Adrenal gland (tissue), 9 donors: ENCODE measurements at regions not wholly inside any gene's neighbourhood (a gene's known extent, or its start where the extent isn't known, plus 50 kb on each side); places are given as distances from the start of the nearest gene placed in this dataset.

ENCODE experiments used
- DNase-seq, 7 donors: peaks; one replicate each; pipeline ENCODE4 v3.0.0-alpha.2; 2019 to 2020
- H3K27ac ChIP-seq, 5 donors: fragments of 200-600 bp; sonication (generic) in 4 of 5; 1 replicate in 3 of 5; 2 replicates in 2 of 5; pipeline versions ENCODE4 v1.5.1 to v1.8.0; 2016 to 2020; ENCODE audit warnings: mild to moderate bottlenecking in 1 of 5
- H3K27me3 ChIP-seq: fragments of 200-600 bp; 2 replicates; pipeline ENCODE4 v1.8.0; 2021
- H3K36me3 ChIP-seq, 2 donors: fragments of 200-600 bp; replicated peaks in 1 of 2; 1 replicate in 1 of 2; 2 replicates in 1 of 2; pipeline versions ENCODE4 v1.5.1 to v1.8.0; 2018 to 2022
- H3K4me1 ChIP-seq, 2 donors: fragments of 200-600 bp; replicated peaks in 1 of 2; 1 replicate in 1 of 2; 2 replicates in 1 of 2; pipeline versions ENCODE4 v1.5.1 to v1.8.0; 2018 to 2021
- H3K4me3 ChIP-seq, 4 donors: fragments of 200-600 bp; sonication (generic) in 3 of 4; one replicate each; pipeline ENCODE4 v1.5.1; 2016 to 2018
- H3K9me3 ChIP-seq, 3 donors: fragments of 200-600 bp; sonication (generic) in 1 of 3; replicated peaks in 1 of 3; 1 replicate in 2 of 3; 2 replicates in 1 of 3; pipeline versions ENCODE4 v1.5.1 to v1.8.0; 2016 to 2021
- CTCF ChIP-seq, 6 experiments: fragments of 450-650 bp in 4 of 6; fragments of 200-600 bp in 2 of 6; sonication (generic) in 1 of 6; IDR thresholded peaks; 1 replicate in 5 of 6; 2 replicates in 1 of 6; pipeline versions ENCODE4 v1.5.1 to v1.8.0; 2016 to 2021; ENCODE audit warnings: antibody characterized with exemption in 6 of 6, mild to moderate bottlenecking in 2 of 6, moderate library complexity in 1 of 6
- POLR2A ChIP-seq, 2 donors: fragments of 450-650 bp; IDR thresholded peaks; one replicate each; pipeline ENCODE4 v1.6.1; 2017; ENCODE audit warnings: antibody characterized with exemption in 2 of 2, mild to moderate bottlenecking in 2 of 2, moderate library complexity in 1 of 2
- WGBS, 4 donors: extraction: QIAGEN DNeasy Blood & Tissue Kit in 2 of 4; methylation state at CpG; one replicate each; pipeline versions ENCODE4 v1.1.5 to v1.1.7; 2013 to 2017; 5-methylcytosine and 5-hydroxymethylcytosine counted together
- intact Hi-C, 2 donors: fragments of 100-400 bp; cut with DNase I; formaldehyde crosslinking; loops; one replicate each; pipeline versions ENCODE4 v1.14.1 to v1.15.0; 2022 to 2023
- donor health status: healthy with polysubstance abuse.
- donor health status: Bipolar disorder and iron deficiency.
- donor health status: DM: yes; HTN: yes; CAD: no.
- donor health status: DM: no; HTN: no; CAD: no.
- donor health status: DM: no; HTN: no; CAD: no.

GRCh38 chr4:117434424-117434823 is 349.0 kb upstream of the TRAM1L1 start:
- Histone ChIP-seq H3K27me3 (no peaks in the 10 kb centered on the region), H3K4me3 (no peak overlapping the region), H3K36me3 (no peaks in the 10 kb centered on the region), H3K27ac (no peak overlapping the region), H3K9me3 (no peaks in the 10 kb centered on the region), H3K4me1 (no peaks in the 10 kb centered on the region)
- intact Hi-C loops, result no loop called here
- DNase-seq, result no peak
- 35 to 62% (median 47%) methylated on average over 1 of the region's 1 CpG for WGBS, 4 donors
- TF ChIP-seq POLR2A (IDR thresholded peaks at IDR 0.05) (no peak), CTCF (IDR thresholded peaks at IDR 0.05) (no peak)

GRCh38 chr4:117447925-117448324 is 362.5 kb upstream of the TRAM1L1 start:
- 52 to 91% (median 77%) methylated on average over 2 of the region's 2 CpGs for WGBS, 4 donors
- Histone ChIP-seq H3K4me3 (no peak overlapping the region), H3K36me3 (no peaks in the 10 kb centered on the region), H3K27me3 (no peaks in the 10 kb centered on the region), H3K4me1 (no peaks in the 10 kb centered on the region), H3K27ac (no peak overlapping the region), H3K9me3 (no peaks in the 10 kb centered on the region)
- no peak for DNase-seq
- intact Hi-C loops, result no loop called here
- no peak for TF ChIP-seq CTCF (IDR thresholded peaks at IDR 0.05)
- no peak for TF ChIP-seq POLR2A (IDR thresholded peaks at IDR 0.05)

- no peak for TF ChIP-seq CTCF (IDR thresholded peaks at IDR 0.05)
- TF ChIP-seq POLR2A (IDR thresholded peaks at IDR 0.05), result no peak
- H3K27ac ChIP-seq, result no peak overlapping the region
- H3K36me3 ChIP-seq, result no peaks in the 10 kb centered on the region
- no peaks in the 10 kb centered on the region for H3K4me1 ChIP-seq
- WGBS, 4 donors, result 25 to 33% (median 29%) methylated on average over 1 of the region's 1 CpG
- intact Hi-C loops, result no loop called here
- DNase-seq, result no peak
- no peaks in the 10 kb centered on the region for H3K9me3 ChIP-seq
- H3K27me3 ChIP-seq, result no peaks in the 10 kb centered on the region
- H3K4me3 ChIP-seq, result no peak overlapping the region
Measured at GRCh38 chr4:117455088-117455487, 369.7 kb upstream of the TRAM1L1 start.

- H3K27me3 ChIP-seq, result no peaks in the 10 kb centered on the region
- H3K4me3 ChIP-seq, result no peak overlapping the region
- no peak for DNase-seq
- TF ChIP-seq POLR2A (IDR thresholded peaks at IDR 0.05), result no peak
- no peak for TF ChIP-seq CTCF (IDR thresholded peaks at IDR 0.05)
- H3K9me3 ChIP-seq, result no peaks in the 10 kb centered on the region
- H3K4me1 ChIP-seq, result no peaks in the 10 kb centered on the region
- WGBS, 4 donors, result 84 to 87% (median 85%) methylated on average over 5 of the region's 5 CpGs
- intact Hi-C loops, result no loop called here
- H3K27ac ChIP-seq, result no peak overlapping the region
- H3K36me3 ChIP-seq, result no peaks in the 10 kb centered on the region
Measured at GRCh38 chr4:117466388-117466787, 381.0 kb upstream of the TRAM1L1 start.
